ENCODE measurements at regions not wholly inside any gene's neighbourhood (a gene's known extent, or its start where the extent isn't known, plus 50 kb on each side); places are given as distances from the start of the nearest gene placed in this dataset.
"Not testable (repeated sequence)": the region's sequence is repeated elsewhere in the genome, so short reads cannot be mapped to it uniquely, and the experiment has no call there.

DNA sequence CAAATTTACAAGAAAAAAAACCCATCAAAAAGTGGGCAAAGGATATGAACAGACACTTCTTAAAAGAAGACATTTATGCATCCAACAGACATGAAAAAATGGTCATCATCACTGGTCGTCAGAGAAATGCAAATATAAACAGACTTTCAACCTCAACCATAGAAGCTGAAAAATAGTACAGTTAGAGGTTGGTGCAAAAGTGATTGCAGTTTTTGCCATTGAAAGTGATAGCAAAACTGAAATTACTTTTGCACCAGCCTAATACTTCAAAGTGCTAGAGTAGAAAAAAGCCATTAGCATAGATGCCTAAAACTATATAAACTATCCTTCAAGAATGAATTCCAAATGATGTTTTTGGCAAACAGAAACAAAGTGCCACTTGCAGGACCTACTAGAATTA, 365.8 kb upstream of the DPYD start:
- Histone ChIP-seq H3K4me1 (ENCODE audit: control insufficient read depth in 1 of 2, insufficient read depth in 2 of 2, low read depth in 1 of 2, low read length in 1 of 2) (no peaks in the 10 kb centered on the region; a peak in 1 of 4 replicates), H3K9me2 (no peaks in the 10 kb centered on the region), H3K9me3 (no peaks in the 10 kb centered on the region), H3K27ac (ENCODE audit: low read depth in 2 of 2, low read length in 1 of 2) (no peak overlapping the region), H4K20me1 (ENCODE audit: insufficient read depth) (no peaks in the 10 kb centered on the region), H3K4me2 (no peak overlapping the region), H3K36me3 (replicated peaks in 1 of 2; ENCODE audit: control insufficient read depth in 1 of 2, insufficient read depth in 2 of 2, low read length in 1 of 2) (no peaks in the 10 kb centered on the region), H3K4me3 (ENCODE audit: low read depth in 2 of 2, low read length in 1 of 2) (no peak overlapping the region), H3F3A (replicated peaks; ENCODE audit: insufficient read depth) (no peaks in the 10 kb centered on the region), H3K79me2 (ENCODE audit: insufficient read depth) (no peaks in the 10 kb centered on the region), H3K27me3 (ENCODE audit: insufficient read depth) (no peaks in the 10 kb centered on the region), H3K9ac (no peak overlapping the region), H2AFZ (ENCODE audit: low read depth) (no peak overlapping the region)
- no peak for TF ChIP-seq NFIC (IDR thresholded peaks at IDR 0.05; ENCODE audit: borderline replicate concordance)
- TF ChIP-seq NRF1 (IDR thresholded peaks at IDR 0.05; ENCODE audit: low read depth, low read length), result no peak
- no peak for TF ChIP-seq CHD2 (IDR thresholded peaks at IDR 0.05; ENCODE audit: low read length, partially characterized antibody)
- no peak for DNase-seq
- POLR2A ChIA-PET, result no interaction called here
- CTCF ChIA-PET, result no interaction called here
- WGBS (ENCODE audit: low lambda C conversion rate), result 88% methylated on average over 1 of the region's 1 CpG

DNA sequence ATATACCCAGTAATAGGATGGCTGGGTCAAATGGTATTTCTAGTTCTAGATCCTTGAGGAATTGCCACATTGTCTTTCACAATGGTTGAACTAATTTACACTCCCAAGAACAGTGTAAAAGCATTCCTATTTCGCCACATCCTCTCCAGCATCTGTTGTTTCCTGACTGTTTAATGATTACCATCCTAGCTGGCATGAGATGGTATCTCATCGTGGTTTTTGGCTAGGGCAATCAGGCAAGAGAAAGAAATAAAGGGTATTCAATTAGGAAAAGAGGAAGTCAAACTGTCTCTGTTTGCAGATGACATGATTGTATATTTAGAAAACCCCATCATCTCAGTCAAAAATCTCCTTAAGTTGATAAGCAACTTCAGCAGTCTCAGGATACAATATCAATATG, 364.5 kb upstream of the DPYD start:
- POLR2A ChIA-PET, result not testable (repeated sequence)
- 44% methylated on average over 2 of the region's 2 CpGs for WGBS (ENCODE audit: low lambda C conversion rate)

DNA sequence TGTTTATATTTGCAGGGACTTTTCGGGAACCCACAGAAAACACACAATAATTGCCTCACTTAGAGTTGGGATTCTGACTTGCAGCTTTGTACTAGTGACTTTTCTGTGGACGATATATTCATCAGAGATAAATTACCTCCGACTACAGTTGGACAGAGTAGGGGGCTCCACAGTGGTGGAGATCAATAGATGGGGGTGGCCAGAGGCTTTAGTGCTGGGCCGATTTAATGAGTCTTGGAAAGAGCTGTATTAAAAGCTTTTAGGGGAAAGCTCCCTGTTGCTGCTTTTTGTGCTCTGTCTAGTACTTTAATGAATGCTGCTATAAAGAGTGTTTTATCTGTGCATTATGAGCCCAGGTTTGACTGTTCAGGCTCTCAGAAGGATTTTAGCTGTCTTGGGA, 359.2 kb upstream of the DPYD start:
- 90% methylated on average over 4 of the region's 4 CpGs for WGBS (ENCODE audit: low lambda C conversion rate)
- H3K4me1 ChIP-seq (ENCODE audit: control insufficient read depth in 1 of 2, insufficient read depth in 2 of 2, low read depth in 1 of 2, low read length in 1 of 2), result no peaks in the 10 kb centered on the region
- H3K4me2 ChIP-seq, result no peak overlapping the region
- no peak overlapping the region for H3K27ac ChIP-seq (ENCODE audit: low read depth in 2 of 2, low read length in 1 of 2)
- H3F3A ChIP-seq (replicated peaks; ENCODE audit: insufficient read depth), result peaks cover 4% of the 10 kb centered on the region
- no peaks in the 10 kb centered on the region for H3K79me2 ChIP-seq (ENCODE audit: insufficient read depth)
- no peaks in the 10 kb centered on the region for H3K9me2 ChIP-seq
- no peaks in the 10 kb centered on the region for H3K27me3 ChIP-seq (ENCODE audit: insufficient read depth)
- H2AFZ ChIP-seq (ENCODE audit: low read depth), result no peak overlapping the region
- ChIA-PET CTCF (no interaction called here), POLR2A (no interaction called here)
- H3K36me3 ChIP-seq (replicated peaks in 1 of 2; ENCODE audit: control insufficient read depth in 1 of 2, insufficient read depth in 2 of 2, low read length in 1 of 2), result no peaks in the 10 kb centered on the region
- no peaks in the 10 kb centered on the region for H3K9me3 ChIP-seq
- TF ChIP-seq EZH2phosphoT487 (IDR thresholded peaks at IDR 0.05; ENCODE audit: borderline replicate concordance, low read depth) (no peak), EP300 (IDR thresholded peaks at IDR 0.05; ENCODE audit: borderline replicate concordance in 1 of 2, low read depth in 1 of 2, low read length in 1 of 2) (no peak), NFIC (IDR thresholded peaks at IDR 0.05; ENCODE audit: borderline replicate concordance) (no peak), RCOR1 (IDR thresholded peaks at IDR 0.05; ENCODE audit: low read length) (no peak)
- TF ChIP-seq, protein P1, sequence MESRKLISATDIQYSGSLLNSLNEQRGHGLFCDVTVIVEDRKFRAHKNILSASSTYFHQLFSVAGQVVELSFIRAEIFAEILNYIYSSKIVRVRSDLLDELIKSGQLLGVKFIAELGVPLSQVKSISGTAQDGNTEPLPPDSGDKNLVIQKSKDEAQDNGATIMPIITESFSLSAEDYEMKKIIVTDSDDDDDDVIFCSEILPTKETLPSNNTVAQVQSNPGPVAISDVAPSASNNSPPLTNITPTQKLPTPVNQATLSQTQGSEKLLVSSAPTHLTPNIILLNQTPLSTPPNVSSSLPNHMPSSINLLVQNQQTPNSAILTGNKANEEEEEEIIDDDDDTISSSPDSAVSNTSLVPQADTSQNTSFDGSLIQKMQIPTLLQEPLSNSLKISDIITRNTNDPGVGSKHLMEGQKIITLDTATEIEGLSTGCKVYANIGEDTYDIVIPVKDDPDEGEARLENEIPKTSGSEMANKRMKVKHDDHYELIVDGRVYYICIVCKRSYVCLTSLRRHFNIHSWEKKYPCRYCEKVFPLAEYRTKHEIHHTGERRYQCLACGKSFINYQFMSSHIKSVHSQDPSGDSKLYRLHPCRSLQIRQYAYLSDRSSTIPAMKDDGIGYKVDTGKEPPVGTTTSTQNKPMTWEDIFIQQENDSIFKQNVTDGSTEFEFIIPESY (IDR thresholded peaks at IDR 0.05; ENCODE audit: borderline replicate concordance, low read depth), result no peak
- no peak overlapping the region for H3K4me3 ChIP-seq (ENCODE audit: low read depth in 2 of 2, low read length in 1 of 2)
- no peak overlapping the region for H3K9ac ChIP-seq
- H4K20me1 ChIP-seq (ENCODE audit: insufficient read depth), result no peaks in the 10 kb centered on the region
- no peak for DNase-seq

More for the DNA sequence above, 364.5 kb upstream of the DPYD start:
- not testable (repeated sequence) for H3F3A ChIP-seq (replicated peaks; ENCODE audit: insufficient read depth); H3K27ac ChIP-seq (ENCODE audit: low read depth in 2 of 2, low read length in 1 of 2); H3K9me2 ChIP-seq; H2AFZ ChIP-seq (ENCODE audit: low read depth); H3K4me2 ChIP-seq; H3K9me3 ChIP-seq; H3K9ac ChIP-seq; H4K20me1 ChIP-seq (ENCODE audit: insufficient read depth); H3K27me3 ChIP-seq (ENCODE audit: insufficient read depth); H3K79me2 ChIP-seq (ENCODE audit: insufficient read depth); H3K36me3 ChIP-seq (replicated peaks in 1 of 2; ENCODE audit: control insufficient read depth in 1 of 2, insufficient read depth in 2 of 2, low read length in 1 of 2); H3K4me3 ChIP-seq (ENCODE audit: low read depth in 2 of 2, low read length in 1 of 2); H3K4me1 ChIP-seq (ENCODE audit: control insufficient read depth in 1 of 2, insufficient read depth in 2 of 2, low read depth in 1 of 2, low read length in 1 of 2); DNase-seq
- CTCF ChIA-PET, result interaction anchor here (0.7 kb wide), 1 partner anchor 161 kb away, joined by 3 read pairs; no protein-coding TSS in a partner anchor
- 0 out of 2 replicates have a peak, but pooled peaks have one; percentile 12 for TF ChIP-seq TCF12 (IDR thresholded peaks at IDR 0.05)
